K562 (cell line): ENCODE measurements at regions not wholly inside any gene's neighbourhood (a gene's known extent, or its start where the extent isn't known, plus 50 kb on each side); places are given as distances from the start of the nearest gene placed in this dataset.

Experiments
- BHLHE40 ChIP-seq: IDR thresholded peaks from 2 replicates; pipeline ENCODE4 v1.6.1; 2011; ENCODE audit warnings: low read length, improper control_type of control experiment
- BRF1 ChIP-seq: IDR thresholded peaks from 3 replicates; pipeline ENCODE4 v1.6.1; 2011; ENCODE audit warnings: borderline replicate concordance, mild to moderate bottlenecking; ENCODE audit not compliant: insufficient read length; ENCODE audit errors: extremely low read depth
- CBFA2T3 ChIP-seq: fragments of 450-650 bp; IDR thresholded peaks from 2 replicates; pipeline ENCODE4 v1.6.1; 2017
- CC2D1A ChIP-seq: fragments of 450-650 bp; IDR thresholded peaks from 2 replicates; pipeline ENCODE4 v1.6.1; 2017; ENCODE audit warnings: mild to moderate bottlenecking
- ESRRA ChIP-seq: fragments of 450-650 bp; IDR thresholded peaks from 2 replicates; pipeline ENCODE4 v1.6.1; 2014; ENCODE audit warnings: low read depth, mild to moderate bottlenecking, moderate library complexity, borderline replicate concordance
- FOS ChIP-seq: IDR thresholded peaks from 3 replicates; pipeline ENCODE4 v1.6.1; 2011; ENCODE audit not compliant: insufficient read length; ENCODE audit errors: extremely low read depth
- HMBOX1 ChIP-seq: sonication (generic); IDR thresholded peaks from 2 replicates; pipeline ENCODE4 v1.6.1; 2016
- HOXB6 ChIP-seq: fragments of 250-450 bp; sonication (Bioruptor Pico); IDR thresholded peaks from 2 replicates; pipeline ENCODE4 v1.5.1; 2022; ENCODE audit warnings: mild to moderate bottlenecking, borderline replicate concordance
- LCOR ChIP-seq: sonication (generic); formaldehyde crosslinking; IDR thresholded peaks from 2 replicates; pipeline ENCODE4 v1.8.0; 2022; ENCODE audit warnings: mild to moderate bottlenecking, missing genetic modification reagents
- MBD1 ChIP-seq: fragments of 250-450 bp; sonication (Bioruptor Pico); IDR thresholded peaks from 2 replicates; pipeline ENCODE4 v1.8.0; 2022; ENCODE audit warnings: inconsistent platforms
- MEF2A ChIP-seq: IDR thresholded peaks from 2 replicates; pipeline ENCODE4 v1.6.1; 2011; ENCODE audit warnings: low read depth, mild to moderate bottlenecking, low read length, moderate library complexity; ENCODE audit not compliant: control insufficient read depth
- MEIS2 ChIP-seq: fragments of 450-650 bp; IDR thresholded peaks from 2 replicates; pipeline ENCODE4 v1.6.1; 2014; ENCODE audit warnings: mild to moderate bottlenecking; ENCODE audit not compliant: partially characterized antibody
- NRF1 ChIP-seq, 2 experiments: fragments of 450-650 bp; IDR thresholded peaks in 1 of 2; conservative IDR thresholded peaks in 1 of 2; 2 replicates each; pipeline ENCODE4 v1.6.1; 2014; ENCODE audit warnings: mild to moderate bottlenecking in 2 of 2
- POLR2AphosphoS5 ChIP-seq: IDR thresholded peaks from 2 replicates; pipeline ENCODE4 v1.6.1; 2011; ENCODE audit warnings: mild to moderate bottlenecking, low read depth, low read length, moderate library complexity; ENCODE audit not compliant: control insufficient read depth, insufficient read depth
- PTRF ChIP-seq: fragments of 450-650 bp; IDR thresholded peaks from 2 replicates; pipeline ENCODE4 v1.6.1; 2016; ENCODE audit warnings: mild to moderate bottlenecking, missing genetic modification characterization, missing compliant biosample characterization
- SMARCE1 ChIP-seq: fragments of 450-650 bp; IDR thresholded peaks from 2 replicates; pipeline ENCODE4 v1.7.1; 2016; ENCODE audit warnings: mild to moderate bottlenecking
- YBX1 ChIP-seq: fragments of 450-650 bp; IDR thresholded peaks from 2 replicates; pipeline ENCODE4 v1.7.1; 2016; ENCODE audit warnings: mild to moderate bottlenecking
- ZKSCAN3 ChIP-seq: fragments of 250-450 bp; sonication (Bioruptor Pico); IDR thresholded peaks from 2 replicates; pipeline ENCODE4 v1.4.0; 2020
- ZNF24 ChIP-seq: fragments of 450-650 bp; IDR thresholded peaks from 2 replicates; pipeline ENCODE4 v1.6.1; 2016
- ZNF449 ChIP-seq: fragments of 250-450 bp; sonication (Bioruptor Pico); IDR thresholded peaks from 2 replicates; pipeline ENCODE4 v1.8.0; 2022; ENCODE audit warnings: moderate library complexity, mild to moderate bottlenecking, inconsistent platforms
- ZNF589 ChIP-seq: fragments of 200-800 bp; sonication (Bioruptor generic); IDR thresholded peaks from 2 replicates; pipeline ENCODE4 v1.6.1; 2016; ENCODE audit warnings: low read depth, missing genetic modification characterization, missing compliant biosample characterization

GRCh38 chr5:89313804-89314588, 431.0 kb upstream of the MEF2C start (continued):
- no peak for TF ChIP-seq ZNF449
- TF ChIP-seq PTRF = no peak
- no peak for TF ChIP-seq ESRRA
- no peak for TF ChIP-seq MEIS2
- TF ChIP-seq BRF1 = no peak
- peak; percentile 96 for TF ChIP-seq HMBOX1
- 0 out of 2 replicates have a peak, but pooled peaks have one; percentile 19 for TF ChIP-seq LCOR (CRISPR knock-in tag)
- no peak for TF ChIP-seq MBD1 (CRISPR knock-in tag)
- peak in 1 of 2 experiments; percentile 10; a peak in 1 of 4 replicates for TF ChIP-seq NRF1 (conservative IDR thresholded peaks at IDR 0.05 in 1 of 2, IDR thresholded peaks at IDR 0.05 in 1 of 2)
- peak; percentile 9; the same call in 1 of the 2 replicates for TF ChIP-seq BHLHE40
- TF ChIP-seq YBX1 = no peak
- no peak for TF ChIP-seq ZKSCAN3 (CRISPR knock-in tag)
- TF ChIP-seq CBFA2T3 = peak; percentile 37
- TF ChIP-seq FOS = peak; percentile 51
- no peak for TF ChIP-seq POLR2AphosphoS5
- peak; percentile 84; the same call in 1 of the 2 replicates for TF ChIP-seq SMARCE1
- 0 out of 2 replicates have a peak, but pooled peaks have one; percentile 17 for TF ChIP-seq CC2D1A
- no peak for TF ChIP-seq HOXB6 (CRISPR knock-in tag)
- 0 out of 2 replicates have a peak, but pooled peaks have one; percentile 17 for TF ChIP-seq ZNF24
- TF ChIP-seq MEF2A = peak; percentile 78; the same call in 1 of the 2 replicates
- peak; percentile 56; the same call in 1 of the 2 replicates for TF ChIP-seq ZNF589 (CRISPR knock-in tag)
